Progenitor cell of endocrine pancreas (in vitro differentiated cells): ENCODE measurements at regions not wholly inside any gene's neighbourhood (a gene's known extent, or its start where the extent isn't known, plus 50 kb on each side); places are given as distances from the start of the nearest gene placed in this dataset.

Experiments
- DNase-seq: peaks from one replicate; pipeline ENCODE4 v3.0.0; 2021; ENCODE audit warnings: low spot score; ENCODE audit not compliant: unreplicated experiment
- H3K27ac Mint-ChIP-seq: 2 replicates; pipeline ENCODE4 v1.8.0; 2021; ENCODE audit warnings: mild to moderate bottlenecking, moderate library complexity, mixed read lengths
- H3K27me3 Mint-ChIP-seq: 2 replicates; pipeline ENCODE4 v1.8.0; 2021; ENCODE audit warnings: mixed read lengths
- H3K36me3 Mint-ChIP-seq: 2 replicates; pipeline ENCODE4 v1.8.0; 2022; ENCODE audit warnings: mixed read lengths; ENCODE audit not compliant: insufficient read depth
- H3K4me1 Mint-ChIP-seq: 2 replicates; pipeline ENCODE4 v1.8.0; 2021; ENCODE audit warnings: low read depth, mixed read lengths
- H3K4me3 Mint-ChIP-seq: 2 replicates; pipeline ENCODE4 v1.8.0; 2021; ENCODE audit warnings: low read depth, mild to moderate bottlenecking, moderate library complexity, mixed read lengths
- H3K9me3 Mint-ChIP-seq: 2 replicates; pipeline ENCODE4 v1.8.0; 2021; ENCODE audit warnings: low read depth, mixed read lengths
- CTCF ChIP-seq: fragments of 200-600 bp; sonication (generic); IDR thresholded peaks from one replicate; pipeline ENCODE4 v1.5.0; 2021; ENCODE audit warnings: antibody characterized with exemption, mild to moderate bottlenecking; ENCODE audit not compliant: unreplicated experiment

GRCh38 chr4:123300222-123301039 is 96.2 kb upstream of the SPRY1 start:
- no peaks in the 10 kb centered on the region for H3K27me3 Mint-ChIP-seq
- no peak for TF ChIP-seq CTCF
- no peak overlapping the region for H3K4me3 Mint-ChIP-seq
- H3K4me1 Mint-ChIP-seq, result peaks cover 2% of the 10 kb centered on the region
- no peaks in the 10 kb centered on the region for H3K36me3 Mint-ChIP-seq
- H3K27ac Mint-ChIP-seq, result no peak overlapping the region
- DNase-seq, result no peak
- H3K9me3 Mint-ChIP-seq, result no peaks in the 10 kb centered on the region

- no peaks in the 10 kb centered on the region for H3K9me3 Mint-ChIP-seq
- H3K4me3 Mint-ChIP-seq, result no peak overlapping the region
- no peak for DNase-seq
- TF ChIP-seq CTCF, result no peak
- H3K27me3 Mint-ChIP-seq, result no peaks in the 10 kb centered on the region
- H3K4me1 Mint-ChIP-seq, result peaks cover 2% of the 10 kb centered on the region
- H3K36me3 Mint-ChIP-seq, result no peaks in the 10 kb centered on the region
- peak overlapping the region; percentile 45 for H3K27ac Mint-ChIP-seq
These were observed 94.7 kb upstream of the SPRY1 start for GRCh38 chr4:123301923-123302322.

GRCh38 chr4:123304151-123304964 is 92.2 kb upstream of the SPRY1 start:
- no peak overlapping the region for H3K4me3 Mint-ChIP-seq
- peaks cover 2% of the 10 kb centered on the region for H3K36me3 Mint-ChIP-seq
- H3K4me1 Mint-ChIP-seq, result peaks cover 2% of the 10 kb centered on the region
- no peak for DNase-seq
- H3K27ac Mint-ChIP-seq, result no peak overlapping the region
- no peak for TF ChIP-seq CTCF
- H3K9me3 Mint-ChIP-seq, result peaks cover 3% of the 10 kb centered on the region
- H3K27me3 Mint-ChIP-seq, result no peaks in the 10 kb centered on the region

- Mint-ChIP-seq H3K36me3 (peaks cover 3% of the 10 kb centered on the region), H3K4me1 (peaks cover 2% of the 10 kb centered on the region), H3K9me3 (peaks cover 3% of the 10 kb centered on the region), H3K4me3 (no peak overlapping the region), H3K27ac (no peak overlapping the region), H3K27me3 (no peaks in the 10 kb centered on the region)
- no peak for DNase-seq
- no peak for TF ChIP-seq CTCF
These were observed 90.9 kb upstream of the SPRY1 start for GRCh38 chr4:123305736-123306135.

- DNase-seq, result no peak
These were observed 89.8 kb upstream of the SPRY1 start for GRCh38 chr4:123306769-123307168.

More at GRCh38 chr4:123306769-123307168, 89.8 kb upstream of the SPRY1 start:
- Mint-ChIP-seq H3K9me3 (peaks cover 3% of the 10 kb centered on the region), H3K27ac (no peak overlapping the region), H3K36me3 (peaks cover 3% of the 10 kb centered on the region), H3K4me3 (no peak overlapping the region), H3K27me3 (no peaks in the 10 kb centered on the region), H3K4me1 (peaks cover 2% of the 10 kb centered on the region)
- TF ChIP-seq CTCF, result no peak
